ENCODE measurements at regions not wholly inside any gene's neighbourhood (a gene's known extent, or its start where the extent isn't known, plus 50 kb on each side); places are given as distances from the start of the nearest gene placed in this dataset.

- DNase-seq, result no peak
Observed at GRCh38 chr10:3856593-3856992, 71.6 kb upstream of the KLF6 start.

GRCh38 chr10:3853547-3854303, 68.7 kb upstream of the KLF6 start:
- no peak for DNase-seq

GRCh38 chr10:3853016-3853415, 68.0 kb upstream of the KLF6 start:
- DNase-seq, result no peak

GRCh38 chr10:3852147-3852904, 67.3 kb upstream of the KLF6 start:
- peak; percentile 38 for DNase-seq

GRCh38 chr10:3850999-3851937, 66.3 kb upstream of the KLF6 start:
- no peak for DNase-seq

GRCh38 chr10:3848775-3849635, 64.0 kb upstream of the KLF6 start:
- DNase-seq, result no peak

GRCh38 chr10:3848005-3848774, 63.2 kb upstream of the KLF6 start:
- DNase-seq, result no peak

- DNase-seq, result no peak
Observed at GRCh38 chr10:3846736-3847135, 61.7 kb upstream of the KLF6 start.

GRCh38 chr10:3844491-3845025, 59.5 kb upstream of the KLF6 start:
- no peak for DNase-seq

GRCh38 chr10:3838460-3839437, 53.7 kb upstream of the KLF6 start:
- DNase-seq, result no peak

- DNase-seq, result no peak
Observed at GRCh38 chr10:3837647-3838459, 52.8 kb upstream of the KLF6 start.

- DNase-seq, result no peak
Observed at GRCh38 chr10:3836222-3836820, 51.3 kb upstream of the KLF6 start.

- no peak for DNase-seq
Observed at GRCh38 chr10:3835770-3836169, 50.8 kb upstream of the KLF6 start.

GRCh38 chr10:3834947-3835346, 49.9 kb upstream of the KLF6 start:
- DNase-seq, result no peak

Measured in T1000 (cell line).